OCI-LY7 (cell line): ENCODE measurements at regions not wholly inside any gene's neighbourhood (a gene's known extent, or its start where the extent isn't known, plus 50 kb on each side); places are given as distances from the start of the nearest gene placed in this dataset.

Source experiments
- BruUV-seq: library from RNA; stranded (reverse); fragments of 400-500 nt; replicated peaks from 2 replicates; lab custom pipeline; 2021; lab: Mats Ljungman, UMichigan
- CTCF ChIA-PET: fragments of 300-600 bp; sonication (Branson Sonifier 250); formaldehyde crosslinking; loops from one replicate; lab custom pipeline; 2022; ENCODE audit warnings: antibody characterized with exemption; ENCODE audit not compliant: unreplicated experiment; lab: Charles Lee
- POLR2A ChIA-PET: fragments of 300-600 bp; sonication (Branson Sonifier 250); formaldehyde crosslinking; loops from one replicate; lab custom pipeline; 2022; ENCODE audit warnings: antibody characterized with exemption; lab: Charles Lee
- DNase-seq: peaks from one replicate; pipeline ENCODE4 v3.0.0-alpha.2; 2015; ENCODE audit warnings: low spot score
- H2AFZ ChIP-seq: fragments of 200-600 bp; sonication (generic), shearing (Covaris generic); 2 replicates; pipeline ENCODE4 v1.6.1; 2014; ENCODE audit warnings: mild to moderate bottlenecking, antibody characterized with exemption, low read length, moderate library complexity
- H3K27ac ChIP-seq: fragments of 200-600 bp; sonication (generic); 2 replicates; pipeline ENCODE4 v1.5.1; 2014; ENCODE audit warnings: mixed run types, low read depth, mild to moderate bottlenecking, moderate library complexity, low read length, inconsistent platforms; ENCODE audit not compliant: poor library complexity, severe bottlenecking
- H3K36me3 ChIP-seq: fragments of 200-600 bp; sonication (generic); 2 replicates; pipeline ENCODE4 v1.6.1; 2014; ENCODE audit warnings: mild to moderate bottlenecking, antibody characterized with exemption, low read length, moderate library complexity, mixed read lengths; ENCODE audit not compliant: insufficient read depth
- H3K4me1 ChIP-seq: fragments of 200-600 bp; sonication (generic); 2 replicates; pipeline ENCODE4 v1.5.1; 2014; ENCODE audit warnings: mild to moderate bottlenecking, low read length; ENCODE audit not compliant: insufficient read depth, poor library complexity, severe bottlenecking
- H3K4me2 ChIP-seq: fragments of 200-600 bp; sonication (generic); 2 replicates; pipeline ENCODE4 v1.6.1; 2014; ENCODE audit warnings: mild to moderate bottlenecking, low read length
- H3K4me3 ChIP-seq: fragments of 200-600 bp; sonication (generic); 2 replicates; pipeline ENCODE4 v1.5.1; 2014; ENCODE audit warnings: mild to moderate bottlenecking, low read depth, low read length; ENCODE audit not compliant: poor library complexity, severe bottlenecking
- H3K79me2 ChIP-seq: fragments of 200-600 bp; sonication (generic); 2 replicates; pipeline ENCODE4 v1.6.1; 2016; ENCODE audit warnings: low read depth, mild to moderate bottlenecking, low read length, moderate library complexity, mixed read lengths; ENCODE audit not compliant: insufficient read depth
- H3K9me2 ChIP-seq: fragments of 200-600 bp; sonication (generic); 2 replicates; pipeline ENCODE4 v1.6.1; 2016; ENCODE audit warnings: mild to moderate bottlenecking, low read length, mixed read lengths; ENCODE audit not compliant: insufficient read depth
- H3K9me3 ChIP-seq: fragments of 200-600 bp; sonication (generic); 2 replicates; pipeline ENCODE4 v1.6.1; 2014; ENCODE audit warnings: mild to moderate bottlenecking, mixed run types, low read length, mixed read lengths
- H4K20me1 ChIP-seq: fragments of 200-600 bp; sonication (generic); 2 replicates; pipeline ENCODE4 v1.6.1; 2014; ENCODE audit warnings: mild to moderate bottlenecking, antibody characterized with exemption, low read length, moderate library complexity, mixed read lengths; ENCODE audit not compliant: insufficient read depth
- CTCF ChIP-seq: fragments of 200-600 bp; sonication (generic); conservative IDR thresholded peaks from 2 replicates; pipeline ENCODE4 v1.5.1; 2014; ENCODE audit warnings: mild to moderate bottlenecking, antibody characterized with exemption, low read length, moderate library complexity, mixed read lengths
- EZH2phosphoT487 ChIP-seq: fragments of 200-600 bp; sonication (generic); IDR thresholded peaks from 2 replicates; pipeline ENCODE4 v1.6.1; 2018; ENCODE audit warnings: low read depth, borderline replicate concordance, mild to moderate bottlenecking, mixed run types, antibody characterized with exemption, low read length, moderate library complexity, mixed read lengths
- intact Hi-C: fragments of 100-400 bp; cut with micrococcal nuclease; formaldehyde crosslinking; loops from one replicate; pipeline ENCODE4 v1.10.0; 2022; ENCODE audit not compliant: unreplicated experiment

DNA sequence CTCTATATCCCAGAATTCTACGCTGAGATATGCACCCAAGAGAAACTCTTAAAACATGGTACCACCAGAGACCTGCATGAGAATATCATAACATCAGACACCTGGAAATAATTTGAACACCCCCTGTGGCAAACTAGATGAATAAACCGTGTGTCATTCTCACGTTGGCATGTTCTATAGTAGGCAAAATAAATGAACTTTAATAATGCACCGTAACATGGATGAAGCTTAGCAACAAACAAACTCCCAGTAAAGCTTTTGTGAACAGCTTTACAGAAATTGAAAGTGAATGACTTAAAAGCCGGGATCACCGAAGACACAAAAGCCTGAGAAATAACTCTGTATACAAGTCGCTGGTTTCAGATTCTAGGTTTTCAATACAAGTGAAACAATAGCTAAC lies 1166.8 kb upstream of the CITED2 start:
- POLR2A ChIA-PET = interaction anchor here (0.6 kb wide), 1 partner anchor 406 kb away, joined by 3 read pairs; no protein-coding TSS in a partner anchor
- Histone ChIP-seq H3K4me3 (no peak overlapping the region), H3K4me2 (no peak overlapping the region), H3K9me2 (no peaks in the 10 kb centered on the region), H4K20me1 (no peaks in the 10 kb centered on the region), H2AFZ (no peak overlapping the region), H3K9me3 (no peaks in the 10 kb centered on the region), H3K4me1 (no peaks in the 10 kb centered on the region), H3K27ac (no peak overlapping the region), H3K79me2 (no peaks in the 10 kb centered on the region), H3K36me3 (no peaks in the 10 kb centered on the region)
- intact Hi-C loops = no loop called here
- CTCF ChIA-PET = no interaction called here
- TF ChIP-seq CTCF (no peak), EZH2phosphoT487 (no peak)
- BruUV-seq = no TSS peak
- DNase-seq = no peak

- CTCF ChIA-PET = no interaction called here
- no peak overlapping the region for H3K4me2 ChIP-seq
- DNase-seq = no peak
- POLR2A ChIA-PET = interaction anchor here (0.6 kb wide), 1 partner anchor 407 kb away, joined by 3 read pairs; no protein-coding TSS in a partner anchor
- no peaks in the 10 kb centered on the region for H4K20me1 ChIP-seq
- H3K79me2 ChIP-seq = no peaks in the 10 kb centered on the region
- H3K9me2 ChIP-seq = no peaks in the 10 kb centered on the region
- H3K27ac ChIP-seq = no peak overlapping the region
- intact Hi-C loops = no loop called here
- BruUV-seq = no TSS peak
- H3K9me3 ChIP-seq = no peaks in the 10 kb centered on the region
- TF ChIP-seq EZH2phosphoT487 = no peak
- no peaks in the 10 kb centered on the region for H3K4me1 ChIP-seq
- H2AFZ ChIP-seq = no peak overlapping the region
- no peaks in the 10 kb centered on the region for H3K36me3 ChIP-seq
- H3K4me3 ChIP-seq = no peak overlapping the region
Measured at GRCh38 chr6:140540743-140541142, 1166.3 kb upstream of the CITED2 start.

DNA sequence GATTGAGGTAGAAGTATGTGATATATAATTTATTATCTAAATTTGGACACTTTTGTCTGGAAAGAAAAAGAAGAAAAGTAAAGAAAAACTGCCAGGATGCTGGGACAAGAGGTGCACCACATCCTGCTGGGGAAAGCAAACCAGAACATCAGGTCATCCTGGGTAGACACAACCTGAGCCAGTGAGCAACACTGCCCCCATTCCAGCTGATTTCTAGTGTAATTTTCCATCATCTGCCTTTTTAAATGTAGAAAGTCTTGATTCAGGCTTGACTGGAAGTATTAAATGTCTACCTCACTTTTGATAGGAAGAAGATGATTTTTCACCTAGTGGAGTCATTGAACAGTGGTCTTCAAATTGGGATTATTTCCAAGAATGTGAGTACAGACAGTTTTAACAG lies 1164.5 kb upstream of the CITED2 start:
- Histone ChIP-seq H3K4me1 (no peaks in the 10 kb centered on the region), H3K36me3 (no peaks in the 10 kb centered on the region), H3K27ac (no peak overlapping the region), H3K4me3 (no peak overlapping the region), H2AFZ (no peak overlapping the region), H3K4me2 (no peak overlapping the region), H3K9me2 (no peaks in the 10 kb centered on the region), H4K20me1 (no peaks in the 10 kb centered on the region), H3K79me2 (no peaks in the 10 kb centered on the region), H3K9me3 (no peaks in the 10 kb centered on the region)
- DNase-seq = no peak
- intact Hi-C loops = no loop called here
- no TSS peak for BruUV-seq
- no peak for TF ChIP-seq CTCF
- no peak for TF ChIP-seq EZH2phosphoT487
- ChIA-PET POLR2A (interaction anchor here (0.7 kb wide), 1 partner anchor 67 kb away, joined by 3 read pairs; no protein-coding TSS in a partner anchor), CTCF (no interaction called here)
